HG03442 (cell line): ENCODE measurements at regions not wholly inside any gene's neighbourhood (a gene's known extent, or its start where the extent isn't known, plus 50 kb on each side); places are given as distances from the start of the nearest gene placed in this dataset.

Source experiments
- ATAC-seq: cut with Tn5 transposase; IDR thresholded peaks from one replicate; pipeline ENCODE4 v1.9.1; 2021; ENCODE audit warnings: mild to moderate bottlenecking, moderate library complexity; ENCODE audit not compliant: unreplicated experiment

DNA sequence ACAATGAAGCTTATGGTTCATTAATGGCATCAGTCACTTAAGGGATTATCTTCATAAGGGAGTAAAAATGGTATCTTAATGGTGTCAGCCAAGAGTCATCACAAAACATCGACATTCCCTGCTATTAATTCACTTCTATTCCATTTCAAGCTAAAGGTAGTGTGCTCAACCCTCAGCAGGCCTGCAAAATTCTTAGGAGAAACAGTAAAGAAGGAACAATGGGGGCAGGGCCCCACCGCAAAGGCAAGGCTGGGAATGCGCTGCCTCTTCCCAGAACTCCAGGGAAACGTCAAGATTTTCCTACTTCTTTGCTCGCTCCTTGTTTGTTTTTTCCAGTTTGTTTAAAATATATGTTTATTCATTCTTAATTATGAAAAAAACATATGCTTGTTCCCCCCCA, 187.3 kb upstream of the TSC22D2 start:
- no peak for ATAC-seq

DNA sequence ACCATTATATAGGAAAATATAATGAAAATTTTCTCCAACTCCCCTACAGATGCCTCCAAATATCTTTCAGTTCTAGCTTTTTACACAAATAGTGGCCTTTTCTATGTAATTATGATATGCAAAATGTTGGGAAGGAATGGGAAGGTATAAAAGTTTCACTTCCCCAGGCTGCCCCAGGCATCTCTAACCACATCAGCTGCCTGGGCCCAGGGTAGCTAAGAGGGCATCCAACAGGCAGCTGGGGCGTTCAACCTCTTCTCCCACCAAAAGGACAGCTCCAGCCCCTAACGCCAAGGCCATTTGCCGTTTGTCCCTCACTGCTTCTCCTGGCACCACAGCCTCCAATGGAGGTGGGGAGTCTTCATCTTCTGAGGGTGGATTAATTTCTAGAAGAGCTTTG, 188.1 kb upstream of the TSC22D2 start:
- ATAC-seq, result no peak

DNA sequence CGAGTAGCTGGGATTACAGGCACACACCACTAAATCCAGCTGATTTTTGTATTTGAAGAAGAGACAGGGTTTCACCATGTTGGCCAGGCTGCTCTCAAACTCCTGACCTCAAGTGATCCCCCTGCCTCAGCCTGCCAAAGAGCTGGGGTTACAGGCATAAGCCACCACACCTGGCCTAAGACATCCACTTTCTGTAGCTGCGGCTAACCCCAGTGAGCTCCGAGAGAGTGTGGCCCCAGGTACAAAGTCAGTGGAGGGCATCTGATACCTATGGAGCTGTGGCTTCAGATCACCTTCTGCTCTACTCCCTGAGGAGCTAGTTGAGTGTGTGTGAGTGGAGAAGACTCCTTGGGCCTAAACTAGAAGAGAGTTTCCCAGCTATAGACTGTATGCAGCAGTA, 189.3 kb upstream of the TSC22D2 start:
- ATAC-seq, result no peak

DNA sequence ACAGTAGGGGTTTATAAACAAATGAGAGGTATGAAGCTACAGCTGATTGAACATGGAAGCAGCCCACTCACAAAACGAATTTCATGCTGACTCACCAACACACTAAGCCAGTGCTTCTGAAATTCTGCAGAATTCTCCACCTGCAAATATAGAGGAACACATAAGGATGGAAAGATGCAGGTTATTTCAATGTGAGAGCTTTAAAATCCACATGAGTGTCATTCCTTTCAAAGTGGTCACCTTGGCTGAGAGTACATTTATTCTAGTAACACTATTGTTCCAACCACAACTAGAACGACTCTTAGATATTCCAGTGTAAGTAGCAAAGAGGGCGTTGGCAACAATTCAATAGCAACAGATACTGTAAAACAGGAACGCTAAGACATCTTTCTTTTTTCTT, 189.9 kb upstream of the TSC22D2 start:
- ATAC-seq, result no peak

DNA sequence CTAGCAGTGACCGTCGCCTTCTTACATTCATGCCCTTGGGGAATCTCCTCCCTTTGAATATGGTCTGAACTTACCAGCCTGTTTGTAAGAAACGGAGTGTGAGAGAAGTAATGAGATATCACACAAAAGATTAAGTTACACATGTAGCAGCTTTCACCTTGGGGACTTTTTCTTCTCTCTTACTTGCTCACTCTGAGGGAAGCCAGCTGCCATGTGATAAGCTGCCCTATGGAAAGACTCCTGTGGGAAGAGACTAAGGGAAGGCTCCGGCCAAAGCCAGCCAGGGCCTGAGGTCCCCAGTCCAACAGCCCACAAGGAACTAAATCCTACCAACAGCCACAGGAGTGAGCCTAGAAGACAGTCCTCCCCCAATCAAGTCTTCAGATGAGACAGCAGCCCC, 190.4 kb upstream of the TSC22D2 start:
- ATAC-seq, result no peak

DNA sequence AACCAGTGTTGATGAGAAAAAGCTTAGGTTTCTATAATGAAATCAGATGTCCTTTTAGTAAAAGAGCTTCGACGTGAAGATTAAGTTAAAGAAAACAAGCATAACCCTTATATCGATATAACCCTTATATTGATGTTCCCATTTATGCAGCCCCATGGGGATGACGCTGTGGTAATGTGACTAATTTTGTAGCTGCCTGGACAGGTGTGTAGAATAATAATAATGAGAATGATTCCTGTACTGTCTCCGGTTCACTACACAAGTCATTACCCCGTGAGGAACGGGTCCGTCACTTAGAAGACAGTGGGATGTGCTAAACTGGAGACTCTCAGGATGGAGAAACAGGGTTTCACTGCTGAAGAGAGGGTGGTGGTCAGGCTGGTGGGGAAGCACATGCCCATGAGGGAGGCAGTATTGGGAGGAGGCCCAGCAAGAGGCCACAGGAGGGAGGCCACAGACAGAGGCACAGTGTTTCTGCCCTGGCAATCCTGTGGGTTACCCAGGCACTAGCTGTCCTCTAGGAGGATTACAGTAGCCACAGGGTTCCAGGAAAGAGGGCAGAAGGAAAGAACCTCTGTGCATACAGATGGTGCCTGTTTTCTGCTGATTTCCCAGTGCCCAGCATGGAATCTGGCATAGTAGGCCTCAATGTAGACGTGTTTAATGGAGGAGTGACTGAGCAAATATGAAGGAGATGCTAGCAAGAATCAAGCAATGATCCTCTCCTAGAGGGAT, 191.1 kb upstream of the TSC22D2 start:
- ATAC-seq, result no peak

DNA sequence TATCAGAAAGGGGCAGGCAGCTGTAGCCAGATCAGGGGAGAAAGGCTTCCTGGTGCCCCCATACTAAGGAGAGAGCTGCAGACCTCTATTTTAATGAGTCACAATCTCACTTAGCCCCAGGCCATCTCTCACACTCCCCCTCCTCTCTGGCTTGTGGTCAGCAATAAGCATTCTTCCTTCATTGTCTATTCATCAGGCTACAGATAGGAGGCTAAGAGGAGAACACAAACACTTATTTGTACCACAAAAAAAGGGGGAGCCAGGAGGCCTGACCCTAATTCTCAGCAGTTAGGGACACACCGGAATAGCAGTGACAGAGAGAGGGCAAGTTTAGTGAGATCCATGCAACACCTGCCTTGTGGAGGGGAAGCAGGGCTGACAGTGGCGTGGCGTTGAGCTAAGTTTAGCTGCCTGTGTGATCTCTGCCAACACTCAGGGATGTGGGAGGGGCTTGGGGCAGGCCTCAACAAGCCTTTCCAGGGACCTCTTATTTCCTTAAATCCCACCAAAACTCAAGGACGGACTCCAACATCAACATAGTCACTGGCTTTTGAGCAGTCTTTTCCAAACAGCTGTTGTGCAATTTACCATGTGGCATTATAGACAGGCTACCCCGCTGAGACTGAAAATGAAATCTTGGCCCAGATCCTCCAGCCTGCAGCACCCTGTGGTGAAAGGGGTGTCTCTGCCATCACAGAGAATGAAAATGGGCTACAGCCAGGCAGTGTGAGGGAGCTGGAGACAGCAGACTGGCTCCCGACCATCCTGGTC, 191.9 kb upstream of the TSC22D2 start:
- no peak for ATAC-seq

DNA sequence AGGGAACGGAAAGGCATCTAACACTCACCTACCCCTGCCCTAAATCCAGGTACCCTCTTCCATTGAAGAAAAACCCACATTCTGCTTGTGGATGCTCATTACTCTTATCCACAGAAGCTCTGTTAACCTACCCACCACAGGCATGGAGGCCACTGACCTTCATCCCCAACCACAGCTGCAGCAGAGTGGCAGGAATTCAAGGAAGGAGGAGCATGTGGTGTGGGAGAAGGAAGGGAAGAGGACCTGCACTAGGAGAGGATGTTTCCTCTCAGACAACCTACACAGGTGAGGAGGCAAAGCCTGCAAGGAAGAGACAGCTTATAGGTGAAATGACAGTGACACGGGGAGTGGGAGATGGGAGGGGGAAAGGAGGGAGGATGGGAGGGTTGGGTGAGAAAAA, 192.5 kb upstream of the TSC22D2 start:
- no peak for ATAC-seq

DNA sequence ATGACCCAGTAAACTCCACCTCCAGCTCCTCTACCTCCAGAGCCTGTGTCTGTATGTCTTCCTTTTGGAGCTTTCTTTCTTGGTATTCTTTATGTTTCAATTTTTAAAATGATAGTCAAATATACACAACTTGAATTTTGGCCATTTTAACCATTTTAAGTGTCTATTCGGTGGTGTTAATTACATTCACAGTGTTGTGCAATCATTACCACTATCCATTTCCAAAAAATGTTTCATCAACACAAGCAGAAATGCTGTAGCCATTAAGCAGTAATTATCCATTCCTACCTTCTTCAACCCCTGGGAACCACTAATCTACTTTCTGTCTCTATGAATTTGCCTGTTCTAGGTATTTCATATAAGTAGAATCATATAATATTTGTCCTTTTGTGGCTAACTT, 194.5 kb upstream of the TSC22D2 start:
- ATAC-seq, result no peak

DNA sequence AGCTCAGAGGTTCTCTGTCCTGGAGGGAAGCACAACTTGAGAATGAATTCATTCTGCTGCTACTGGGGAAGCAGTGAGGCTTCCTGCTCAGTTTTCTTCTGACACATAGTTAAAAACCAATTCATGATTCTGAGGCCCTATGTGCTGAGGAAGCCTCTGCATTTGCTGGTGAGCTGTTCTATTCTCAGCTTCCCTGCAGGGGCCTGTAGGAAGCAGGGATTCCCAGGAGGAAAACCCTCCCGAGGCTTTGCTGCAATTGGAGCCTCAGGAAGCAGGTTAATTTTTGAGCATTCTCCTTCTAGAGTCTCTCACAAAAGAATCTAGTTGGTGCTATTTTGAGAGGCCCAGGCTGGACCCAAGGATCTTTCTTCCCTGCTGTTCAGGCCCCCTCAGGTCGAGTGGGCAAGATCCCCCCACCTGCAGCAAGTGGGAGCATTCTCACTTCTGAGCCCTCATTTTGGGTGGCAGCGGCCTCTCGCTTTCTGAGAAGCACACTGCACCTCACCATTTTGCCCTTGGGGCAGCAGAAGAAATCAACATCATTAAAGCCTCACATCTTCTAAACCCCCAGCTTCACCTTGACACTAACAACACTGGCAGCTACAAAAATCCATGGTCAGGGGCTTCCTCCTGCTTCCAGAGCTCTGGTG, 197.5 kb upstream of the TSC22D2 start:
- no peak for ATAC-seq

DNA sequence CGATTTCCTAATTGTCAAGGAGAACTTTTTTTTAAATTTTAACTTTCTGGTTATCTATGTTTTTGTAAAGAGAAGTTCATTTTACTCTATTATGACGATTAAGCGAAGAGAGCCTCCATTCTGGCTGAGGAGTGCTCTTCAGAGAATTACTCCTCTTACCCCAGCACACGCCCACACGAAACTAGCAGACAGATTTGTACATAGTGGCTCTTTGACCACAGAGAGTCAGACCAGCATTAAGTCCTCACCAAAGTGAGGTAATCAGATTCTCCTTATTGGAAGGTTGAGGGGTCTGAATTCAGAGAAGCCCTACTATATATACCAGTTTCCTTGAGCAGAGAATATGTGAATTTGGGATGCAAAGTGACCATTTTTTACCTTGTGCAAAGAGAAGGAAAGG, 204.8 kb upstream of the TSC22D2 start:
- ATAC-seq, result no peak

DNA sequence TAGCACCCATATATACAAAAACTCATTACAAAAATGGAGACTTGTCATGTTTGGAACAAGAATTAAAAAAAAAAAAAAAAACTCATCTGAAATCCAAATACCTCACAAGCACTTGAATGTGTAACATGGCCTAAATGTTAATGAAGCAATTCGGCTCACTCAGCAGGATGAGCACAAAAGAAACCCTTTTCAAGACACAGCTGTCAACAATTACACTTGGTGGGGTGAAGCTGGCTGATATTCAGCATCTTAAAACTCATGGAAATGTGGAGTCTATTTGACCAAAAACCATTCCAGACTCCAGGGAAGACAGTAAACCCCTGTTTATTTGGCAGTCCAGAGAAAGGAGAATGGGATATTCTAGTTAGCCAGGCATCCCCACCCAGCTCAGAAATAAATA, 205.4 kb upstream of the TSC22D2 start:
- ATAC-seq, result no peak

DNA sequence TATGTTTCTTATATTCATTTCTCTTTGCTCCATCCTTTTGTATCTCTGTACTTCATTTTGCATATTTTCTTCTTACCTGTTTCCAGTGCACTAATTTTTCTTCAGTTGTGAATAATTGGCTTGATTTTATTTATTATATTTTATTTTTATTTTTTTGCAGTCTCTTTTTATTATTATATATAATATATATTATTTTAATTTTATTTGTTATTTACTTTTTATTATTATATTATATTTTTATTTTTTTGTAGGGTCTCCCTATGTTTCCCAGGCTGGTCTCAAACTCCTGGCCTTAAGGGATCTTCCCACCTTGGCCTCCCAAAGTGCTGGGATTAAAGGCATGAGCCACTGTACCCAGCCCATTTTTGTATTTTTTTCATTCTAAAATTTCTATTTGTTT, 213.1 kb upstream of the TSC22D2 start:
- no peak for ATAC-seq

DNA sequence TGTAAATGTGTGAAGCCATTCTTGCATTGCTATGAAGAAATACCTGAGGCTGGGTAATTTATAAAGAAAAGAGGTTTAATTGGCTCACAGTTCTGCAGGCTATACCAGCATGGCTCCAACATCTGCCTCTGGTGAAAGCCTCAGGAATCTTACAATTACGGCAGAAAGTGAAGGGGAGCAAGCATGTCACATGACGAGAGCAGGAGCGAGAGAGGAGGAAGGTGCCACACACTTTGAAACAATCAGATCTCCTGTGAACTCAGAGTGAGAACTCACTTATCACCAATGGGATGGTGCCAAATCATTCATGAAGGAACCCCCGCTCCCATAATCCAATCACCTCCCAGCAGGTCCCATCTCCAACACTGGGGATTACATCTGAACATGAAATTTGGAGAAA, 213.6 kb upstream of the TSC22D2 start:
- ATAC-seq, result no peak

DNA sequence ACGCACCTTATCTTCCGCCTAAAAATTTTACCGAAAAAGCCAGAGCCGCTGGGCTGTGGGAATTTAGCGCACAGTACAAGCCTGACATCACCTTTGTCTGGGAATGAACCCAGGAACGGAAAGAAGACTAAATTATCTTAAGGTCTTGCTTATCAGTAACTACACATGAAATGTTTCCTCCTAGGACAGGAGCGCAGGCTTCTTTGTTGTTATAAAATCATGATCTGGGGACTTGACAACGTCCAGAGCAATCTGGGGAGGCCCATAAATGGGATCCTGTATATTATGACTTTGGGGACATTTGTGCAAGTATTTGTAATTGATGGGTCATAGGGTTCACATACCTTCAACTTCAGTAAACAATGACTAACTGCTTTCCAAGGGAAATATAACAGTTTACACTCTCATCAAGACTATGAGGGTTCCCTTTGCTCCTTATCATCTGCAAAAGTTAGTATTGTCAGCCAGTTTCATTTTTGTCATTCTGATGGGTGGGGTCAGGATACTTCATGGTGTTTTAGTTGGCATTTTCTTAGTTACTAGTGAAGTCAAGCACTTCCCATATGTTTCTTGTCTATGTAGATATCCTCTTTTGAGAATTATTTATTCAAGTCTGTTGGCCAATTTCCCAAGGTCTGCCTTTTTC, 213.9 kb upstream of the PFN2 start:
- ATAC-seq, result no peak

DNA sequence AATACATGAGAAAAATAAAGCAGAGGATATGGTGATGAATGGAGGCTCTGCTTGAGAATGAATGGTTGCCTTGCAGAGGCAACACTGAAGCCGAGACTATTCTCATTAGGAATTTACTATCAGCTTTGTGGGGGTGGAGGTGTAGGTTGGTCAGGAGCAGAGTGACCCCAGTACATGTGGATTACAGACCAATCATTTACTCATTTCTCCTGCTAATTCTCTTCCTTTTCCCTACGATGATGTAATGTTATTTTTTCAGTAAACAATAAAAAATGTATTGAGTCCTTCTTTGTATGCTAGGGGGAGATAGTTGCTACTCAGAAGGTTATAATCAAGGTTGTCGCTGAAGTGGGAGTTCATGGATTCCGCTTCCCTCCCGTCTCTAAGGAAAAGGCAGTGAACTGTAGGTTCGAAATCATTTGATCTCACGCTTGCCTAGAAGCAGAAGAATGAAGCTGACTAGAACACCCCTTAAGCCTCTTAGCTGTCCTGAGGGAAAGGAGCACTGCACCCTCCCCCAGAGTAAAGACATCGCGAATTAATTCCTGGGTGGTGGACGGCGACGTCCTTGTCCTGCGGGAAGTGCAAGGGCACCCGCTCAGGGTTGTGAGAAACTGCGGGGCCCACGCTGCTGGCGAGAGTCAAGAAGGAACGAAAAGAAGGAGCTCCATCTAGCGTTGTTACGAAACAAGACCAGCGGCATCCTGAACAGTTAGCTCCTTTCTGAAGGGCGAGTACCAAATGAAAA, 213.2 kb upstream of the PFN2 start:
- peak; percentile 87 for ATAC-seq

DNA sequence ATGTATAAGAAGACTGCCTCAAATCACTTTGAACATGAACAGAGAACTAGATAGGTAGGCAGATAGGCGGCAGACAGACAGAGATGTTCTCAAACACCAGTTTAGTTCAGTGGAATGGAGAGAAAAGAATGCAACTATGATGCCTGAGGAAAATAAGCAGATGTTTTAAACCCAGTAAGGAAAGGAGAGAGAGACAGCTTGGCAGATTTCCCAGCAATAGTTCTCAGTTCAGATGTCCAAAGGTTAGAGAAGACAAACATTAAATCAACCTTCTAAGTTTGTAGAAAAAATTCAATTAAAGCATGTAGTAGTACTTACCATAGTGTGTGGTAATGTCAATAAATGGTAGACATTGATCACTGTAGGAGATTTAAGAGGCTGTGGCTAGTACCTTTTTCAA, 209.6 kb upstream of the PFN2 start:
- no peak for ATAC-seq

DNA sequence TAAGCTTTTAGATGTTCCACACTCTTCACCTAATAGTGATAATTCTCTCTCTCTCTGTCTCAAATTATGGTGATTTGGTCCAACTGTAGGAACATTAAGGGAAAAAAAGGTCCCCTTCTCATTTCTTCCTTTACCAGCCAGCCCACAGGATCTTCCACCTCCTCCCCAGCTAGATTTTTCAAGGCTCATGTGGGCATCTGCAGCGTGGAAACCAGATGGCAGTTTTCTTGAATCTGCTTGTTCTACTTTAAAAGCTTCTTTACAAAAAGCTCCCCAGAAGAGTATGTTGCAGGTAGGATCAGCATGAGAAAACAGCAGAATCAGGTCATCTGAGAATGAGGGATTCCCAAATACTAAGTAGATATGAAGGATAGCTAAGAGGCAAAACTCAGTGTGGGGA, 208.6 kb upstream of the PFN2 start:
- ATAC-seq, result no peak

DNA sequence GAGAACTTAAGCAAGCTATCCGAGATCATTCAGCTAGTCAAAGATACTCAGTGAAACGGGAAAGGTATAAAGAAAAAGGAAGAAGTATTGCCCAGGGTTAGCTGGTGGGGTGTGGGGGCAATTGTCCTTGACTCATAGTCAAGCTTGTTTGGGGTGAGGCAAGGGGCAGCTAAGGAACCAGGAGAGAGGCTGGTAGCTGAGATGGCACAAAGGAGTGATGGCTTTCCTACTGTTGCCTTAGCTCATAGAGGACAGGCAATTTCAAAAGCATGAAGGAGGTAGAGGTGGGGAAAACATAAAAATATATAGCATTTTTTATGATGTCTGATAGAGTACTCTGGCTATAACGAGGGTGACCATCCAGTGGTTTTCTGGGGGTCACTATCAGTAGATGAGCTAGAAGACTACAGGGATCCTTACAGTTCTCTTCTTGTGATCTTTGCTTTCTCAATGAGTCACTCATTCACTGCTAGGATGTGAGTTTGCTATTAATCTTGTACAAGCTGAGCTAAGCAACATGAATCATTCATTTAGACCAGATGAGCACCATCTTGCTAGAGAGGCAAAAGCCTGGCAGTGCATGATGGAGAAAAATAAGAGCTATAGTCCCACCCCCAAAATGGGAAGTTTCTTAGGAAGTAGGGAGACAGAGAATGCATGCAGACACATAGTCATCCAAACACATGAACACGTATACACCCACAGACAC, 207.1 kb upstream of the PFN2 start:
- no peak for ATAC-seq

DNA sequence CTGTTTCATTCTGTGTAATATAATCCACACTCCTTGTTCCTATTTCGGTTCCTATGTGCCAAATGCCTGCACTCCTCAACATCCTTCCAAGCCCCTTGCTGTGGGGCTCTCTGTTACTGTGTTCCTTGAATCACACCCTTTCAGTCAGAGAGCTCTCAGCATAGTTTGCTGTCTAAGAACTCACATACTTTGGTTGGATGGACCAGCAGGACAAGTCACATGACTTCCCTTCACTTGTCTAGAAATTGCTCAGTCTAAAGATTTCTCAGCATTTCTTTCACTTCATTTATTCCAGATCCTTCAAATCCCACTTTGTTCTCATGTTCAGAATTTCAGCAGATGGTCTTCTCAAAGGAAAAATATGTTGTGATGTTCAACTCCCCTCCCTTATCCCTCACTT, 203.5 kb upstream of the PFN2 start:
- no peak for ATAC-seq
